Gastrocnemius medialis (tissue), 4 donors: ENCODE measurements at regions not wholly inside any gene's neighbourhood (a gene's known extent, or its start where the extent isn't known, plus 50 kb on each side); places are given as distances from the start of the nearest gene placed in this dataset.

Experiments
- ATAC-seq, 2 donors: fragments of 150-250 bp; one replicate each; pipeline ENCODE4 v1.9.1; 2016
- DNase-seq, 2 donors: peaks; one replicate each; pipeline ENCODE4 v3.0.0-alpha.2; 2019
- H3K27ac ChIP-seq, 4 donors: fragments of 200-600 bp; sonication (generic); 1 replicate in 1 of 4; 2 replicates in 3 of 4; pipeline ENCODE4 v1.5.1; 2016 to 2018; ENCODE audit warnings: mild to moderate bottlenecking in 2 of 4, moderate library complexity in 1 of 4
- H3K27me3 ChIP-seq, 3 donors: fragments of 200-600 bp; sonication (generic) in 2 of 3; 1 replicate in 1 of 3; 2 replicates in 2 of 3; pipeline versions ENCODE4 v1.5.1 to v1.6.0; 2016 to 2019; ENCODE audit warnings: mild to moderate bottlenecking in 1 of 3, moderate library complexity in 1 of 3
- H3K36me3 ChIP-seq, 2 donors: fragments of 200-600 bp; sonication (generic) in 1 of 2; one replicate each; pipeline ENCODE4 v1.5.1; 2017 to 2018
- H3K4me1 ChIP-seq, 2 donors: fragments of 200-600 bp; sonication (generic) in 1 of 2; one replicate each; pipeline ENCODE4 v1.5.1; 2016 to 2017; ENCODE audit warnings: mild to moderate bottlenecking in 2 of 2
- H3K4me3 ChIP-seq, 4 donors: fragments of 200-600 bp; sonication (generic) in 3 of 4; 1 replicate in 1 of 4; 2 replicates in 3 of 4; pipeline ENCODE4 v1.5.1; 2016 to 2019; ENCODE audit warnings: mild to moderate bottlenecking in 2 of 4
- H3K9me3 ChIP-seq, 3 donors: fragments of 200-600 bp; sonication (generic) in 2 of 3; 1 replicate in 1 of 3; 2 replicates in 2 of 3; pipeline ENCODE4 v1.5.1; 2016 to 2019
- POLR2A ChIP-seq, 2 donors: fragments of 450-650 bp; IDR thresholded peaks; one replicate each; pipeline ENCODE4 v1.6.1; 2017; ENCODE audit warnings: antibody characterized with exemption in 2 of 2, mild to moderate bottlenecking in 2 of 2, moderate library complexity in 2 of 2
- in situ Hi-C, 4 donors: fragments of 200-750 bp; cut with MboI; loops; one replicate each; pipeline versions ENCODE4 v1.15.0 to v1.8.0; 2017; ENCODE audit warnings: low sequenced_read_pairs in 4 of 4
- intact Hi-C: fragments of 100-400 bp; cut with DNase I; formaldehyde crosslinking; loops from one replicate; pipeline ENCODE4 v1.15.1; 2023; ENCODE audit warnings: low total_unique reads
- TF ChIP-seq, protein P1 (sequence below), 5 experiments: fragments of 450-650 bp in 3 of 5; fragments of 200-600 bp in 2 of 5; sonication (generic) in 2 of 5; IDR thresholded peaks in 4 of 5; conservative IDR thresholded peaks in 1 of 5; 1 replicate in 4 of 5; 2 replicates in 1 of 5; pipeline ENCODE4 v1.5.1; 2016 to 2019; ENCODE audit warnings: antibody characterized with exemption in 5 of 5, mild to moderate bottlenecking in 3 of 5, moderate library complexity in 3 of 5

DNA sequence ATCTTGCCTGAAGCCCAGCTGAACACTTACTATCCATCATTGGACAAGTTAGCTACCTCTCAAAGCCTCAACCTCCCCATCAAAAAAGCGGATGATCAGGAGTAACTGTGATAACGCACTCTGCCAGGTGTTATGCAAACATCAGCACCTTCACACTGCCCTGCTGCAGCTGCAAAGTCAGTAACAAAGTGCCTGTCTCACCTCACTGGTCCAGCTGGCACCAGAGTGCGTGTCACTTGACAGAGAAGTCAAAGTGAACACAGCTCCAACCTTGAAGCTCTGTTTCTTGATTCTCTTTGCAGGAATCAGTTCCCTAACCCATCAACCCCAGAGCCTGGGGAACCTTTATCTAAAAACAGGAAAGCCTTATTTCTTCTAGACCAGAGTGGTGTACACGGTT, 413.6 kb downstream of the CTTN start:
- H3K36me3 ChIP-seq, result no peaks in the 10 kb centered on the region
- H3K4me3 ChIP-seq, result no peak overlapping the region
- in situ Hi-C loops, result no loop called here
- no peaks in the 10 kb centered on the region for H3K4me1 ChIP-seq
- DNase-seq (no peak), ATAC-seq (no peak)
- TF ChIP-seq POLR2A (IDR thresholded peaks at IDR 0.05), result no peak
- TF ChIP-seq, protein P1, sequence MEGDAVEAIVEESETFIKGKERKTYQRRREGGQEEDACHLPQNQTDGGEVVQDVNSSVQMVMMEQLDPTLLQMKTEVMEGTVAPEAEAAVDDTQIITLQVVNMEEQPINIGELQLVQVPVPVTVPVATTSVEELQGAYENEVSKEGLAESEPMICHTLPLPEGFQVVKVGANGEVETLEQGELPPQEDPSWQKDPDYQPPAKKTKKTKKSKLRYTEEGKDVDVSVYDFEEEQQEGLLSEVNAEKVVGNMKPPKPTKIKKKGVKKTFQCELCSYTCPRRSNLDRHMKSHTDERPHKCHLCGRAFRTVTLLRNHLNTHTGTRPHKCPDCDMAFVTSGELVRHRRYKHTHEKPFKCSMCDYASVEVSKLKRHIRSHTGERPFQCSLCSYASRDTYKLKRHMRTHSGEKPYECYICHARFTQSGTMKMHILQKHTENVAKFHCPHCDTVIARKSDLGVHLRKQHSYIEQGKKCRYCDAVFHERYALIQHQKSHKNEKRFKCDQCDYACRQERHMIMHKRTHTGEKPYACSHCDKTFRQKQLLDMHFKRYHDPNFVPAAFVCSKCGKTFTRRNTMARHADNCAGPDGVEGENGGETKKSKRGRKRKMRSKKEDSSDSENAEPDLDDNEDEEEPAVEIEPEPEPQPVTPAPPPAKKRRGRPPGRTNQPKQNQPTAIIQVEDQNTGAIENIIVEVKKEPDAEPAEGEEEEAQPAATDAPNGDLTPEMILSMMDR (IDR thresholded peaks at IDR 0.05 in 4 of 5, conservative IDR thresholded peaks at IDR 0.05 in 1 of 5), result no peak
- intact Hi-C loops, result no loop called here
- no peaks in the 10 kb centered on the region for H3K9me3 ChIP-seq
- H3K27me3 ChIP-seq, result no peaks in the 10 kb centered on the region
- no peak overlapping the region for H3K27ac ChIP-seq

DNA sequence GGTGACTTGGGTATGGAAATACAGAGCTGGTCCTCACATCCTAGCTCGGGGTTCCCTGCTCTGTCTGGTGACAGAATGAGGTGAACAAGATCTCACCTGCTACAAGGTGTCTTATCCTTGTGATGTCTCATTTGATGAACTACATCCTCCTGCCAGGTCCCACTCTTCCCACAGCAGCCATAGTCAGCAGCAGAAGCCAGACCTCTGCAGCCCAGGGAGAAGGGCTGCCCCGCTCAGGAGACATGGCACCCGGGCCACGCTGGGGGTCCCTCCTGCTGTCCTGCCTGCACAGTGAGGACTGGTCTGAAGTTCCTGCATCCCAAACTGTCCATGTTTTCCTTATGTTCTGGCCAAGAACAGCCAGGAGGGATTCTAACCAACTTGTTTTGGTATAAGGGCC, 414.1 kb downstream of the CTTN start:
- in situ Hi-C loops, result no loop called here
- Histone ChIP-seq H3K4me1 (no peaks in the 10 kb centered on the region), H3K4me3 (no peak overlapping the region), H3K27me3 (no peaks in the 10 kb centered on the region), H3K9me3 (no peaks in the 10 kb centered on the region), H3K36me3 (no peaks in the 10 kb centered on the region), H3K27ac (no peak overlapping the region)
- intact Hi-C loops, result no loop called here
- DNase-seq (no peak), ATAC-seq (no peak)
- TF ChIP-seq POLR2A (IDR thresholded peaks at IDR 0.05), result no peak
- TF ChIP-seq, protein P1 (IDR thresholded peaks at IDR 0.05 in 4 of 5, conservative IDR thresholded peaks at IDR 0.05 in 1 of 5), result no peak

DNA sequence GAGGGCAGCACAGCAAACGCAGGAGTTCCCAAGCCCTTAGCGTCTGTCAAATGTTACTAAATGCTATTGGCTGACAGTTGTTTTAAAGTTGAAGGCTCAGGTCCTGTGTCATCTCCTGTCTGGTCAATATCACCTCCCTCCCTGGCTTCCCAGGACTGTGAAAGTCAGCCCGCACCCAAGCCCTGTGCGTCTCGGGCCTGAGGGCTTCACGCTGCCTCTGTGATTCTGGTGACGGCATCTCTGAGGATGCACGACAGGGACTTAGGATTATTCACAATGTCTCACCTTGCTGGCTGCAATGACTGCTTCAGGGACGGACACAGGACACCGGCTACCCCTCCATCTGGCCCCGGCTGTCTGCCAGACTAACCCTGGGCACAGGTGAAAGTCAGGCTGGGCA, 415.3 kb downstream of the CTTN start:
- no peaks in the 10 kb centered on the region for H3K36me3 ChIP-seq
- ATAC-seq (no peak), DNase-seq (no peak)
- TF ChIP-seq, protein P1 (IDR thresholded peaks at IDR 0.05 in 4 of 5, conservative IDR thresholded peaks at IDR 0.05 in 1 of 5), result no peak
- no peak overlapping the region for H3K4me3 ChIP-seq
- intact Hi-C loops, result no loop called here
- no peaks in the 10 kb centered on the region for H3K27me3 ChIP-seq
- H3K9me3 ChIP-seq, result no peaks in the 10 kb centered on the region
- H3K27ac ChIP-seq, result no peak overlapping the region
- H3K4me1 ChIP-seq, result no peaks in the 10 kb centered on the region
- in situ Hi-C loops, result no loop called here

DNA sequence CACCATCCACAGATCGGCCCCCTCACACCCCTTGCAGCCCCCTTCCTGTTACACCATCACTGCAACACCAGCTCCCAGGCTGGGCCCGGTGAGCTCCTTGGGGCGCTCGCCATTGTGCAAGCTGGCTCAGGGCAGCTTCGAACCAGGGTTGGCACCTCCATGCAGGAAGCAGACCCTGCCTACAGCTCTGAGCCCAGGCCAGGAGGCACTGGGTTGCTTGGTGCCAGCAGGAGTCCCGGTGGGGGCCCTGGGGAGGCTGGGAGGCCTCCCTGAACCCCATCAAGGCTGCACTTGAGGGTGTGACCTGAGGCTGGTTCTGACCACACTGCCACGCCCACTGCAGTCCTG, 417.1 kb downstream of the CTTN start:
- no peak for TF ChIP-seq POLR2A (IDR thresholded peaks at IDR 0.05)
- TF ChIP-seq, protein P1 (IDR thresholded peaks at IDR 0.05 in 4 of 5, conservative IDR thresholded peaks at IDR 0.05 in 1 of 5), result no peak
- no peak for DNase-seq
- intact Hi-C loops (no loop called here), in situ Hi-C loops (no loop called here)
- Histone ChIP-seq H3K4me3 (no peak overlapping the region), H3K27me3 (no peaks in the 10 kb centered on the region), H3K9me3 (no peaks in the 10 kb centered on the region), H3K36me3 (no peaks in the 10 kb centered on the region), H3K27ac (no peak overlapping the region), H3K4me1 (no peaks in the 10 kb centered on the region)
- no peak for ATAC-seq

DNA sequence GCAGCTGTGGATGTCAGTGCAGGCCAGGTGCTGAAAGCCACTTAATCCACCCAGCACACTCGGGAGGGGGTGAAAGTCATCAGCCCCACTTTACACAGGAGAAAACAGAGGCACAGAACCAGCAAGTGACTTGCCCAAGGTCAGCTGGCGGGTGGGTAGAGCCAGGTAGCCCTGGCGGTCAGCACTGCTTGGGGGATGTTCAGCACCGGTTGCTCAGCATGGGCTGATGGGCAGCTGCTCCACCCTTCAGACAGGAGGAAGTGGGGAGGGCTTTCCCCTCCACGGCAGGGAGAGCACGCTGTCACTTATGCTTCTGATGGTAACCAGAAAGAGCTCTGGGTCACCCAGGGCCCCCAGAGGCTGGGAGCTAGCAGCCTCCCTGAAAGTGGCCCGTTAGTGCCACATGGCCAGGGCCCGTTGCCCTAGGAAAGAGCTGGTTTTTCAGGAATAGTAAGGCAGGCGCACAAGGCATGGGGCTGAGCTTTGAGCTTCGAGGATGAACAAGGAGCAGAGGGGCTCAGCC, 417.9 kb downstream of the CTTN start:
- no peak for ATAC-seq
- intact Hi-C loops, result no loop called here
- TF ChIP-seq, protein P1 (IDR thresholded peaks at IDR 0.05 in 4 of 5, conservative IDR thresholded peaks at IDR 0.05 in 1 of 5), result no peak
- TF ChIP-seq POLR2A (IDR thresholded peaks at IDR 0.05), result no peak
- peaks cover 0 to 3% (median 0%) of the 10 kb centered on the region in 3 donors for H3K27me3 ChIP-seq
- no peak overlapping the region for H3K4me3 ChIP-seq
- no peaks in the 10 kb centered on the region for H3K36me3 ChIP-seq
- H3K9me3 ChIP-seq, result no peaks in the 10 kb centered on the region
- in situ Hi-C loops, result no loop called here
- no peaks in the 10 kb centered on the region for H3K4me1 ChIP-seq
- DNase-seq, result no peak
- no peak overlapping the region for H3K27ac ChIP-seq
